Naive thymus-derived CD8-positive, alpha-beta T cell (primary cell): ENCODE measurements at regions not wholly inside any gene's neighbourhood (a gene's known extent, or its start where the extent isn't known, plus 50 kb on each side); places are given as distances from the start of the nearest gene placed in this dataset.
"Not testable (repeated sequence)": the region's sequence is repeated elsewhere in the genome, so short reads cannot be mapped to it uniquely, and the experiment has no call there.

Experiments used
- ATAC-seq, 2 donors: fragments of 150-1000 bp; cut with Tn5 transposase in 1 of 2; sonication (Bioruptor Pico), chemical (Tn5 transposase) in 1 of 2; 1 replicate in 1 of 2; 2 replicates in 1 of 2; pipeline ENCODE4 v1.10.0; 2021; ENCODE audit warnings: mild to moderate bottlenecking in 2 of 2, moderate library complexity in 2 of 2
- POLR2A ChIA-PET: fragments of 350-600 bp; sonication (Branson Sonifier 250); formaldehyde crosslinking; loops from one replicate; lab custom pipeline; 2021; ENCODE audit warnings: antibody characterized with exemption; lab: Charles Lee
- DNase-seq, 10 donors: peaks; one replicate each; pipeline versions ENCODE4 v3.0.0 to v3.0.0-alpha.2; 2020 to 2022
- H3K27ac Mint-ChIP-seq, 10 donors: one replicate each; pipeline ENCODE4 v1.8.0; 2020 to 2022; ENCODE audit warnings: mild to moderate bottlenecking in 10 of 10, mixed read lengths in 10 of 10, moderate library complexity in 4 of 10, inconsistent platforms in 1 of 10
- H3K27me3 Mint-ChIP-seq, 5 donors: one replicate each; pipeline ENCODE4 v1.8.0; 2021 to 2022; ENCODE audit warnings: mixed read lengths in 5 of 5
- H3K36me3 Mint-ChIP-seq, 3 donors: one replicate each; pipeline ENCODE4 v1.8.0; 2020 to 2022; ENCODE audit warnings: mixed read lengths in 3 of 3, mild to moderate bottlenecking in 2 of 3, inconsistent platforms in 1 of 3
- H3K4me1 Mint-ChIP-seq, 4 donors: one replicate each; pipeline ENCODE4 v1.8.0; 2021 to 2022; ENCODE audit warnings: mixed read lengths in 4 of 4
- H3K4me3 Mint-ChIP-seq, 10 donors: one replicate each; pipeline ENCODE4 v1.8.0; 2020 to 2022; ENCODE audit warnings: mild to moderate bottlenecking in 10 of 10, mixed read lengths in 10 of 10, moderate library complexity in 6 of 10, inconsistent platforms in 1 of 10
- H3K9me3 Mint-ChIP-seq, 9 donors: one replicate each; pipeline ENCODE4 v1.8.0; 2020 to 2022; ENCODE audit warnings: mixed read lengths in 9 of 9, mild to moderate bottlenecking in 3 of 9, inconsistent platforms in 1 of 9, moderate library complexity in 1 of 9

GRCh38 chr2:76159042-76159648 is 448.4 kb upstream of the GCFC2 start:
- POLR2A ChIA-PET = no interaction called here
- DNase-seq = no peak
- no peaks in the 10 kb centered on the region for H3K36me3 Mint-ChIP-seq
- H3K4me3 Mint-ChIP-seq = no peak overlapping the region
- no peaks in the 10 kb centered on the region for H3K27me3 Mint-ChIP-seq
- H3K27ac Mint-ChIP-seq = no peak overlapping the region
- no peak for ATAC-seq
- H3K4me1 Mint-ChIP-seq = no peaks in the 10 kb centered on the region
- peaks cover 0 to 15% (median 7%) of the 10 kb centered on the region in 9 donors for H3K9me3 Mint-ChIP-seq

- no peak overlapping the region for H3K4me3 Mint-ChIP-seq
- DNase-seq = no peak
- peaks cover 0 to 15% (median 8%) of the 10 kb centered on the region in 9 donors for H3K9me3 Mint-ChIP-seq
- H3K27ac Mint-ChIP-seq = no peak overlapping the region
- H3K4me1 Mint-ChIP-seq = no peaks in the 10 kb centered on the region
- POLR2A ChIA-PET = no interaction called here
- no peaks in the 10 kb centered on the region for H3K27me3 Mint-ChIP-seq
- no peak for ATAC-seq
- H3K36me3 Mint-ChIP-seq = no peaks in the 10 kb centered on the region
Observed at GRCh38 chr2:76157531-76157930, 446.8 kb upstream of the GCFC2 start.

- Mint-ChIP-seq H3K36me3 (no peaks in the 10 kb centered on the region), H3K27ac (no peak overlapping the region), H3K4me1 (no peaks in the 10 kb centered on the region), H3K27me3 (no peaks in the 10 kb centered on the region), H3K9me3 (peaks cover 0 to 8% (median 0%) of the 10 kb centered on the region in 9 donors), H3K4me3 (no peak overlapping the region)
- ATAC-seq = no peak
- POLR2A ChIA-PET = no interaction called here
- DNase-seq = no peak
Observed at GRCh38 chr2:76154981-76155380, 444.3 kb upstream of the GCFC2 start.

- Mint-ChIP-seq H3K27ac (no peak overlapping the region), H3K4me1 (no peaks in the 10 kb centered on the region), H3K27me3 (no peaks in the 10 kb centered on the region), H3K4me3 (no peak overlapping the region), H3K9me3 (peaks cover 4 to 33% (median 5%) of the 10 kb centered on the region in 9 donors), H3K36me3 (no peaks in the 10 kb centered on the region)
- ATAC-seq (no peak), DNase-seq (no peak)
- POLR2A ChIA-PET = no interaction called here
Observed at GRCh38 chr2:76149846-76150245, 439.1 kb upstream of the GCFC2 start.

GRCh38 chr2:76139303-76139702 is 428.6 kb upstream of the GCFC2 start:
- DNase-seq, H3K4me1 Mint-ChIP-seq, POLR2A ChIA-PET, H3K27me3 Mint-ChIP-seq, H3K4me3 Mint-ChIP-seq, H3K27ac Mint-ChIP-seq, ATAC-seq, H3K36me3 Mint-ChIP-seq: not testable (repeated sequence)
- H3K9me3 Mint-ChIP-seq = peaks cover 3 to 49% (median 27%) of the 10 kb centered on the region in 9 donors

- Mint-ChIP-seq H3K9me3 (peaks cover 0 to 12% (median 4%) of the 10 kb centered on the region in 9 donors), H3K36me3 (no peaks in the 10 kb centered on the region), H3K4me1 (no peaks in the 10 kb centered on the region), H3K27ac (no peak overlapping the region), H3K4me3 (no peak overlapping the region), H3K27me3 (no peaks in the 10 kb centered on the region)
- no peak for ATAC-seq
- POLR2A ChIA-PET = no interaction called here
- DNase-seq = no peak
Observed at GRCh38 chr2:76128622-76129021, 417.9 kb upstream of the GCFC2 start.

GRCh38 chr2:76120176-76120575 is 409.5 kb upstream of the GCFC2 start:
- DNase-seq (no peak), ATAC-seq (no peak)
- peaks cover 0 to 12% (median 4%) of the 10 kb centered on the region in 9 donors for H3K9me3 Mint-ChIP-seq
- H3K27me3 Mint-ChIP-seq = no peaks in the 10 kb centered on the region
- no peak overlapping the region for H3K4me3 Mint-ChIP-seq
- no peak overlapping the region for H3K27ac Mint-ChIP-seq
- POLR2A ChIA-PET = no interaction called here
- H3K4me1 Mint-ChIP-seq = no peaks in the 10 kb centered on the region
- no peaks in the 10 kb centered on the region for H3K36me3 Mint-ChIP-seq

- H3K27me3 Mint-ChIP-seq = no peaks in the 10 kb centered on the region
Observed at GRCh38 chr2:76089683-76090082, 379.0 kb upstream of the GCFC2 start.

GRCh38 chr2:76083248-76083647 is 372.5 kb upstream of the GCFC2 start:
- no peaks in the 10 kb centered on the region for H3K27me3 Mint-ChIP-seq

More at GRCh38 chr2:76089683-76090082, 379.0 kb upstream of the GCFC2 start:
- no peak overlapping the region for H3K4me3 Mint-ChIP-seq
- H3K9me3 Mint-ChIP-seq = peaks cover 0 to 23% (median 4%) of the 10 kb centered on the region in 9 donors
- no peaks in the 10 kb centered on the region for H3K4me1 Mint-ChIP-seq
- no peak overlapping the region for H3K27ac Mint-ChIP-seq
- POLR2A ChIA-PET = no interaction called here
- H3K36me3 Mint-ChIP-seq = no peaks in the 10 kb centered on the region
- ATAC-seq = no peak
- no peak for DNase-seq

GRCh38 chr2:76082509-76082908 is 371.8 kb upstream of the GCFC2 start:
- no peaks in the 10 kb centered on the region for H3K4me1 Mint-ChIP-seq
- H3K4me3 Mint-ChIP-seq = no peak overlapping the region
- H3K27me3 Mint-ChIP-seq = no peaks in the 10 kb centered on the region
- H3K27ac Mint-ChIP-seq = no peak overlapping the region
- peaks cover 0 to 19% (median 0%) of the 10 kb centered on the region in 9 donors for H3K9me3 Mint-ChIP-seq
- no peak for DNase-seq
- no peak for ATAC-seq
- no peaks in the 10 kb centered on the region for H3K36me3 Mint-ChIP-seq
- POLR2A ChIA-PET = no interaction called here

More at GRCh38 chr2:76083248-76083647, 372.5 kb upstream of the GCFC2 start:
- H3K4me1 Mint-ChIP-seq = no peaks in the 10 kb centered on the region
- H3K36me3 Mint-ChIP-seq = no peaks in the 10 kb centered on the region
- POLR2A ChIA-PET = no interaction called here
- H3K9me3 Mint-ChIP-seq = peaks cover 0 to 26% (median 0%) of the 10 kb centered on the region in 9 donors
- no peak overlapping the region for H3K4me3 Mint-ChIP-seq
- no peak overlapping the region for H3K27ac Mint-ChIP-seq
- ATAC-seq (no peak), DNase-seq (no peak)

GRCh38 chr2:76080154-76080553 is 369.4 kb upstream of the GCFC2 start:
- H3K27ac Mint-ChIP-seq = no peak overlapping the region
- peaks cover 0 to 18% (median under 1%) of the 10 kb centered on the region in 9 donors for H3K9me3 Mint-ChIP-seq
- no peak for ATAC-seq
- DNase-seq = no peak
- no peaks in the 10 kb centered on the region for H3K4me1 Mint-ChIP-seq
- no peaks in the 10 kb centered on the region for H3K27me3 Mint-ChIP-seq
- H3K36me3 Mint-ChIP-seq = no peaks in the 10 kb centered on the region
- POLR2A ChIA-PET = no interaction called here
- H3K4me3 Mint-ChIP-seq = no peak overlapping the region

GRCh38 chr2:76075126-76075525 is 364.4 kb upstream of the GCFC2 start:
- no peak for ATAC-seq
- no peak for DNase-seq
- Mint-ChIP-seq H3K27ac (no peak overlapping the region), H3K4me3 (no peak overlapping the region), H3K4me1 (no peaks in the 10 kb centered on the region), H3K9me3 (peaks cover 0 to 12% (median 2%) of the 10 kb centered on the region in 9 donors), H3K36me3 (no peaks in the 10 kb centered on the region), H3K27me3 (no peaks in the 10 kb centered on the region)
- POLR2A ChIA-PET = no interaction called here

GRCh38 chr2:76073992-76074604 is 363.4 kb upstream of the GCFC2 start:
- no peak for ATAC-seq
- no peak for DNase-seq
- Mint-ChIP-seq H3K27me3 (no peaks in the 10 kb centered on the region), H3K9me3 (peaks cover 0 to 16% (median 3%) of the 10 kb centered on the region in 9 donors), H3K4me3 (no peak overlapping the region), H3K27ac (no peak overlapping the region), H3K36me3 (no peaks in the 10 kb centered on the region), H3K4me1 (no peaks in the 10 kb centered on the region)
- POLR2A ChIA-PET = no interaction called here

- Mint-ChIP-seq H3K36me3 (no peaks in the 10 kb centered on the region), H3K27ac (no peak overlapping the region), H3K9me3 (peaks cover 2 to 43% (median 13%) of the 10 kb centered on the region in 9 donors), H3K27me3 (no peaks in the 10 kb centered on the region), H3K4me1 (no peaks in the 10 kb centered on the region), H3K4me3 (no peak overlapping the region)
- POLR2A ChIA-PET = no interaction called here
- DNase-seq = no peak
- no peak for ATAC-seq
Observed at GRCh38 chr2:76050196-76050595, 339.5 kb upstream of the GCFC2 start.
